ENCODE measurements at regions not wholly inside any gene's neighbourhood (a gene's known extent, or its start where the extent isn't known, plus 50 kb on each side); places are given as distances from the start of the nearest gene placed in this dataset.

- Histone ChIP-seq H3K9ac (ENCODE audit: insufficient read depth in 1 of 2, low read depth in 2 of 2, low read length in 2 of 2) (no peak overlapping the region), H3K4me1 (replicated peaks in 1 of 2; ENCODE audit: control insufficient read depth in 2 of 2, insufficient read depth in 2 of 2, low read length in 2 of 2) (no peaks in the 10 kb centered on the region), H2AFZ (ENCODE audit: low read depth, low read length) (no peak overlapping the region), H3K9me1 (ENCODE audit: control insufficient read depth, insufficient read depth, low read length) (no peaks in the 10 kb centered on the region), H3K4me2 (ENCODE audit: insufficient read depth, low read length) (no peak overlapping the region), H3K4me3 (no peak overlapping the region), H4K20me1 (replicated peaks; ENCODE audit: control insufficient read depth, insufficient read depth, low read length) (no peaks in the 10 kb centered on the region), H3K27ac (ENCODE audit: extremely low read depth, low read depth, low read length) (no peak overlapping the region), H3K9me3 (replicated peaks; ENCODE audit: control insufficient read depth, insufficient read depth, low read depth, low read length) (no peaks in the 10 kb centered on the region), H3K79me2 (ENCODE audit: control insufficient read depth, insufficient read depth, low read length) (no peaks in the 10 kb centered on the region), H3K36me3 (ENCODE audit: control insufficient read depth, insufficient read depth, low read length) (no peaks in the 10 kb centered on the region), H3K27me3 (ENCODE audit: control insufficient read depth in 2 of 2, insufficient read depth in 2 of 2, low read length in 2 of 2) (no peaks in the 10 kb centered on the region)
- ChIA-PET CTCF (ENCODE audit: low intra/inter-chr PET ratio) (no interaction called here), POLR2A (interaction anchor here (0.7 kb wide), 1 partner anchor 9 kb away, joined by 3 read pairs; no protein-coding TSS in a partner anchor)
- in situ Hi-C loops (cut with MboI) (no loop called here), intact Hi-C loops (cut with micrococcal nuclease) (no loop called here)
- ATAC-seq (no peak), DNase-seq (ENCODE audit: extremely low read depth in 1 of 4, low spot score in 3 of 4) (no peak), FAIRE-seq (no peak)
- no TSS peak for BruUV-seq (replicated peaks)
- WGBS (ENCODE audit: insufficient coverage, low coverage, missing lambda C conversion rate): 0% methylated on average over 4 of the region's 4 CpGs
- TF ChIP-seq MAFF (IDR thresholded peaks at IDR 0.05; ENCODE audit: low read length): no peak
- TF ChIP-seq ZNF347 (CRISPR knock-in tag; IDR thresholded peaks at IDR 0.05; ENCODE audit: low read depth): no peak
- no peak for TF ChIP-seq E2F5 (CRISPR knock-in tag; IDR thresholded peaks at IDR 0.05)
- TF ChIP-seq ZNF764 (CRISPR knock-in tag; IDR thresholded peaks at IDR 0.05; ENCODE audit: low read depth): no peak
- TF ChIP-seq ZFPM2 (CRISPR knock-in tag; IDR thresholded peaks at IDR 0.05): no peak
- TF ChIP-seq L3MBTL2 (IDR thresholded peaks at IDR 0.05): no peak
- TF ChIP-seq MITF (IDR thresholded peaks at IDR 0.05): no peak
- no peak for TF ChIP-seq ZNF589 (CRISPR knock-in tag; IDR thresholded peaks at IDR 0.05; ENCODE audit: low read depth)
- no peak for TF ChIP-seq MAFG (tag; conservative IDR thresholded peaks at IDR 0.05)
- TF ChIP-seq NCOA6 (IDR thresholded peaks at IDR 0.05): no peak
- no peak for TF ChIP-seq AFF4 (CRISPR knock-in tag; IDR thresholded peaks at IDR 0.05)
- TF ChIP-seq ELF2 (CRISPR knock-in tag; IDR thresholded peaks at IDR 0.05): no peak
- no peak for TF ChIP-seq ZNF592 (IDR thresholded peaks at IDR 0.05)
- no peak for TF ChIP-seq SAFB (IDR thresholded peaks at IDR 0.05; ENCODE audit: borderline replicate concordance, low read depth, low read length)
Observed at GRCh38 chr14:26191123-26191522, 406.7 kb downstream of the NOVA1 start.

All from K562 (cell line).